K562 (cell line): ENCODE measurements at regions not wholly inside any gene's neighbourhood (a gene's known extent, or its start where the extent isn't known, plus 50 kb on each side); places are given as distances from the start of the nearest gene placed in this dataset.

Source experiments
- CREB1 ChIP-seq, 2 experiments: sonication (generic) in 1 of 2; formaldehyde crosslinking in 1 of 2; IDR thresholded peaks; 2 replicates each; pipeline versions ENCODE4 v1.6.1 to v1.8.0; 2012 to 2022; ENCODE audit warnings: inconsistent platforms in 1 of 2, mild to moderate bottlenecking in 1 of 2, missing genetic modification reagents in 1 of 2, moderate library complexity in 1 of 2
- RCOR1 ChIP-seq, 2 experiments: IDR thresholded peaks; 2 replicates each; pipeline ENCODE4 v1.6.1; 2012; ENCODE audit warnings: low read depth in 2 of 2, low read length in 2 of 2, borderline replicate concordance in 1 of 2, improper control_type of control experiment in 1 of 2
- TF ChIP-seq, protein P1 (sequence below), 2 experiments: fragments of 450-650 bp; formaldehyde crosslinking in 1 of 2; IDR thresholded peaks; 2 replicates each; pipeline versions ENCODE4 v1.4.0 to v1.6.1; 2014 to 2020; ENCODE audit warnings: mild to moderate bottlenecking in 2 of 2, borderline replicate concordance in 1 of 2, low read depth in 1 of 2

DNA sequence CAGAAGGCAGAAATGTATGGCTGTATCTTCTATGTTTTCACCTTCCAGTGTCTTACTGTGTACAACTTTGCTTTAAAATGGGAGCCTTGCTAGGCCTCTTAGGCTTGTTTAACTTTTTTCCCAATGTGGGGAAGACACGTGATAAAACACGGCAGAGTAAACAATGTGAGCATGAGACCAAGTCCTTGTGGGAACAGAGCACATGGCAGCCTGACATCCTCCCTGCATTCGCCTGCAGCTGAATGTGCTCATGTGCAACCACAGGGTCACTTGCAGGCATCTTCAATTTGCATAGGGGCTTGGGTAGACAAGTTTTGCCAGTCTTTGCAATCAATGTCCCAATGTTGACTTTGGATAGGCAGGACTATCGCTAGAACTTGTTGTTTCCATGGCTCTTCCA lies 91.8 kb downstream of the CCNG2 start:
- TF ChIP-seq, protein P1, sequence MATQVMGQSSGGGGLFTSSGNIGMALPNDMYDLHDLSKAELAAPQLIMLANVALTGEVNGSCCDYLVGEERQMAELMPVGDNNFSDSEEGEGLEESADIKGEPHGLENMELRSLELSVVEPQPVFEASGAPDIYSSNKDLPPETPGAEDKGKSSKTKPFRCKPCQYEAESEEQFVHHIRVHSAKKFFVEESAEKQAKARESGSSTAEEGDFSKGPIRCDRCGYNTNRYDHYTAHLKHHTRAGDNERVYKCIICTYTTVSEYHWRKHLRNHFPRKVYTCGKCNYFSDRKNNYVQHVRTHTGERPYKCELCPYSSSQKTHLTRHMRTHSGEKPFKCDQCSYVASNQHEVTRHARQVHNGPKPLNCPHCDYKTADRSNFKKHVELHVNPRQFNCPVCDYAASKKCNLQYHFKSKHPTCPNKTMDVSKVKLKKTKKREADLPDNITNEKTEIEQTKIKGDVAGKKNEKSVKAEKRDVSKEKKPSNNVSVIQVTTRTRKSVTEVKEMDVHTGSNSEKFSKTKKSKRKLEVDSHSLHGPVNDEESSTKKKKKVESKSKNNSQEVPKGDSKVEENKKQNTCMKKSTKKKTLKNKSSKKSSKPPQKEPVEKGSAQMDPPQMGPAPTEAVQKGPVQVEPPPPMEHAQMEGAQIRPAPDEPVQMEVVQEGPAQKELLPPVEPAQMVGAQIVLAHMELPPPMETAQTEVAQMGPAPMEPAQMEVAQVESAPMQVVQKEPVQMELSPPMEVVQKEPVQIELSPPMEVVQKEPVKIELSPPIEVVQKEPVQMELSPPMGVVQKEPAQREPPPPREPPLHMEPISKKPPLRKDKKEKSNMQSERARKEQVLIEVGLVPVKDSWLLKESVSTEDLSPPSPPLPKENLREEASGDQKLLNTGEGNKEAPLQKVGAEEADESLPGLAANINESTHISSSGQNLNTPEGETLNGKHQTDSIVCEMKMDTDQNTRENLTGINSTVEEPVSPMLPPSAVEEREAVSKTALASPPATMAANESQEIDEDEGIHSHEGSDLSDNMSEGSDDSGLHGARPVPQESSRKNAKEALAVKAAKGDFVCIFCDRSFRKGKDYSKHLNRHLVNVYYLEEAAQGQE (IDR thresholded peaks at IDR 0.05; ENCODE audit: borderline replicate concordance) = no peak
- TF ChIP-seq, protein P1 (CRISPR knock-in tag; IDR thresholded peaks at IDR 0.05; ENCODE audit: low read depth) = no peak
- TF ChIP-seq CREB1 (IDR thresholded peaks at IDR 0.05) (no peak), CREB1 (CRISPR knock-in tag; IDR thresholded peaks at IDR 0.05) (no peak), RCOR1 (IDR thresholded peaks at IDR 0.05; ENCODE audit: borderline replicate concordance in 1 of 2, low read depth in 2 of 2, low read length in 2 of 2) (no peak)
